ENCODE measurements at regions not wholly inside any gene's neighbourhood (a gene's known extent, or its start where the extent isn't known, plus 50 kb on each side); places are given as distances from the start of the nearest gene placed in this dataset.
A peak's percentile ranks its signal among the peaks of the same experiment; 100 is the strongest.

GRCh38 chr9:107547772-107548297, 58.3 kb upstream of the KLF4 start:
- Histone ChIP-seq H3K27me3 (ENCODE audit: control insufficient read depth in 4 of 4, insufficient read depth in 4 of 4, low read length in 3 of 4) (no peaks in the 10 kb centered on the region), H3K4me3 (ENCODE audit: low read depth in 1 of 3, low read length in 3 of 3) (no peak overlapping the region), H3K9ac (ENCODE audit: low read depth in 1 of 2, low read length in 2 of 2) (no peak overlapping the region), H3K36me3 (ENCODE audit: control insufficient read depth in 4 of 4, insufficient read depth in 3 of 4, low read depth in 1 of 4, low read length in 3 of 4) (no peaks in the 10 kb centered on the region), H3K9me3 (ENCODE audit: control insufficient read depth in 4 of 4, low read length in 3 of 4) (no peaks in the 10 kb centered on the region), H3K27ac (ENCODE audit: low read depth in 1 of 2, low read length in 2 of 2) (peak overlapping the region in 1 of 2 donors; percentile 3), H3K4me1 (ENCODE audit: control insufficient read depth in 4 of 4, insufficient read depth in 4 of 4, low read length in 3 of 4) (peaks cover 12 to 29% (median 14%) of the 10 kb centered on the region in 4 donors)
- 61% methylated on average over 3 of the region's 3 CpGs for WGBS
- TF ChIP-seq NR2F2 (IDR thresholded peaks at IDR 0.05) (no peak), FOXA2 (IDR thresholded peaks at IDR 0.05) (no peak), YY1 (IDR thresholded peaks at IDR 0.05) (no peak), RAD21 (IDR thresholded peaks at IDR 0.05) (no peak), REST (IDR thresholded peaks at IDR 0.05) (no peak), CTCF (IDR thresholded peaks at IDR 0.05; ENCODE audit: low read depth, low read length, missing input control) (no peak), ZBTB33 (IDR thresholded peaks at IDR 0.05) (no peak), FOXA1 (IDR thresholded peaks at IDR 0.05) (no peak), JUND (IDR thresholded peaks at IDR 0.05) (no peak), RXRA (IDR thresholded peaks at IDR 0.05) (no peak), GABPA (IDR thresholded peaks at IDR 0.05 in 1 of 2, conservative IDR thresholded peaks at IDR 0.05 in 1 of 2) (no peak), SP1 (IDR thresholded peaks at IDR 0.05) (no peak), ATF3 (IDR thresholded peaks at IDR 0.05) (no peak), TAF1 (conservative IDR thresholded peaks at IDR 0.05) (no peak)
- DNase-seq (ENCODE audit: low spot score), result no peak

- Histone ChIP-seq H3K4me3 (ENCODE audit: low read depth in 1 of 3, low read length in 3 of 3) (no peak overlapping the region), H3K27ac (ENCODE audit: low read depth in 1 of 2, low read length in 2 of 2) (peak overlapping the region; percentile 17 to 29), H3K9ac (ENCODE audit: low read depth in 1 of 2, low read length in 2 of 2) (no peak overlapping the region), H3K36me3 (ENCODE audit: control insufficient read depth in 4 of 4, insufficient read depth in 3 of 4, low read depth in 1 of 4, low read length in 3 of 4) (no peaks in the 10 kb centered on the region), H3K4me1 (ENCODE audit: control insufficient read depth in 4 of 4, insufficient read depth in 4 of 4, low read length in 3 of 4) (peaks cover 12 to 29% (median 14%) of the 10 kb centered on the region in 4 donors), H3K27me3 (ENCODE audit: control insufficient read depth in 4 of 4, insufficient read depth in 4 of 4, low read length in 3 of 4) (no peaks in the 10 kb centered on the region), H3K9me3 (ENCODE audit: control insufficient read depth in 4 of 4, low read length in 3 of 4) (no peaks in the 10 kb centered on the region)
- no peak for DNase-seq (ENCODE audit: low spot score)
- 80% methylated on average over 2 of the region's 2 CpGs for WGBS
- TF ChIP-seq RXRA (IDR thresholded peaks at IDR 0.05) (no peak), REST (IDR thresholded peaks at IDR 0.05) (no peak), YY1 (IDR thresholded peaks at IDR 0.05) (no peak), EGR1 (IDR thresholded peaks at IDR 0.05; ENCODE audit: low read depth in 2 of 2) (no peak), TAF1 (conservative IDR thresholded peaks at IDR 0.05) (no peak)
Measured at GRCh38 chr9:107547303-107547702, 57.7 kb upstream of the KLF4 start.
